DMS79 treated with DMSO at 0.1 percent for 48 hours (cell line): ENCODE measurements at regions not wholly inside any gene's neighbourhood (a gene's known extent, or its start where the extent isn't known, plus 50 kb on each side); places are given as distances from the start of the nearest gene placed in this dataset.
"Not testable (repeated sequence)": the region's sequence is repeated elsewhere in the genome, so short reads cannot be mapped to it uniquely, and the experiment has no call there.

Experiments used
- DNase-seq: peaks from one replicate; lab custom pipeline; 2025; lab: John Stamatoyannopoulos, UW

DNA sequence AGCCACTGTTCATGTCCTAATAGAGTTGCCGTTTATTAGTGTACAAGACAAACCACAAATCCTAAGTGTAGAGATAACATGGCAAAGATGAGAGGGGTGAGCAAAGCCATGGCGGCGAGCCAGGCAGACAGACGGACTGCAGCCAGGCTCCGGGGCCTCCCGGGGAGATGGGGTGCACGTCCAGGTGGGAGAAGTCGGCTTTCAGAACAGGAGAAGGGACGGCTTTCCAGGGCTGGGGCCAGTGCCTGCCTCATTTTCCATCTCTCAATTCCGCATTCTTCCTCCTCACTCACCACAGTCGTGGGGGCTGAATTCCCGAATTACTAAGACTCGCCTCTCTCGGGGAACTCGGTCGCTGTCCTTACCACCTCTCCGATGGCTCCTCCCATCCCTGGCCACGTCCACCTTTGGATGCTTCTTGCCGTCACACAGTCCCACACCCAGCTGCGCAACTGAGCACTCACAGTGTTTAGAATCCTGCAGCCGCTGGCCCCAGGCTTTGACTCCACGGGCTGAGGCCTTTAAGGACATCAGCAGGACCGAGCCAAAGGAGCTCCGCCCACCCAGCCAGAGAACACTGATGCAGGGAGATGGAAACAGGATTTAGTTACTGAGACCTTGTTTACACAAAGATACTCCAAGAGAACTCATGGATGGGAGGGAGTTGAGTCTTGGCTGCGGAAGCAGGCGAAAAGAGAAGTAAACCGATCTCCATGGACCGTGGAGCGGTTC lies 59.7 kb downstream of the RNF112 start:
- DNase-seq: peak; percentile 67

DNA sequence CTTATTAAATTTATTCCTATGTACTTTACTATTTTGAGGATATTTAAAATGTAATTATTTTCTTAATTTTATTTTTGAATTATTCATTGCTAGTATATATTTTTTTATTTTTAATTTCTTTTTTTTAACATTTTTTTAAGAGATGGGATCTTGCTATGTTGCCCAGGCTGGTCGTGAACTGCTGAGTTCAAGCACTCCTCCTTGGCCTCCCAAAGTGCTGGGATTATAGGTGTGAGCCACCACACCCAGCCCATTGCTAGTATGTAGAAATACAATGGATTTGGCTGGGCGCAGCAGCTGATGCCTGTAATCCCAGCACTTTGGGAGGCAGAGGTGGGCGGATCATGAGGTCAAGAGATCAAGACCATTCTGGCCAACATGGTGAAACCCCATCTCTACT lies 59.2 kb upstream of the SLC47A1 start:
- DNase-seq: not testable (repeated sequence)

DNA sequence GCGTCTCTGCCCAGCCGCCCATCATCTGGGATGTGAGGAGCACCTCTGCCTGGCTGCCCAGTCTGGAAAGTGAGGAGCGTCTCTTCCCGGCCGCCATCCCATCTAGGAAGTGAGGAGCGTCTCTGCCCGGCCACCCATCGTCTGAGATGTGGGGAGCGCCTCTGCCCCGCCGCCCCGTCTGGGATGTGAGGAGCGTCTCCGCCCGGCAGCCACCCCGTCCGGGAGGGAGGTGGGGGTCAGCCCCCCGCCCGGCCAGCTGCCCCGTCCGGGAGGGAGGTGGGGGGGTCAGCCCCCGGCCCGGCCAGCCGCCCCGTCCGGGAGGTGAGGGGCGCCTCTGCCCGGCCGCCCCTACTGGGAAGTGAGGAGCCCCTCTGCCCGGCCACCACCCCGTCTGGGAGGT lies 57.9 kb upstream of the SLC47A1 start:
- not testable (repeated sequence) for DNase-seq

DNA sequence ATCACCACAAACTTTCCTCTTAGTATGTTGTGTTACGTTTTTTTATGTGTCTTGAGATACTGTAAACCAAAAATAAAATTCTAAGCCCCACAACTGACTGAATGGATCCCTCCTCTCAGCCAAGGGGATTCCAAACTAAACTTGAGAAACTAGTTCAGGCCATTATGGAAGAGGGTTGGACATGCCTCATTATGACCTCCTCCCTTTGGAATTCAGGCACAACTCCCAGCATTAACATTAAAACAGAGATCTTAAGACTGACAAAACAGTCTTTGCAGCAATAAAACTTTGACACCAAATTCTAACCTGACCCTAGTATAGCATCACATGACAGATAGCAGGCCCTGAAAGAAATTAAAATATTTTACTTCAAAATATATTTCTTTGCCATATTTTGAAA lies 51.1 kb upstream of the SLC47A1 start:
- DNase-seq: no peak
